ENCODE measurements at regions not wholly inside any gene's neighbourhood (a gene's known extent, or its start where the extent isn't known, plus 50 kb on each side); places are given as distances from the start of the nearest gene placed in this dataset.

DNA sequence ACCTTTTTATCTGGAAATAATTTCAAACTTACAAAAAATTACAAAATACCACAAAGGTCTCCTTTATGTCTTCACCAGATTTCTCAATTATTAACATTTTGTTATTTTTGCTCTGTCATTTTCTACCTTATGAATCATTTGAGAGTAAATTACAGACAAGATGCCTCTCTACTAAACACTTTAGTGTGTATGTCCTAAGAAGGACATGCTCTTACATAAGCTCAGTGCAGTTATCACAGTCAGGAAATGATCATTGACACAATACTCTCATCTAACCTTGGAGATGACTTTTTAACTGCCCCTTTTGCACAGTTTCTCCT lies 378.9 kb upstream of the RUNX1 start:
- TF ChIP-seq POLR2AphosphoS5 (IDR thresholded peaks at IDR 0.05; ENCODE audit: low read depth, low read length): no peak
- no peak for TF ChIP-seq POLR2A (IDR thresholded peaks at IDR 0.05; ENCODE audit: low read depth, low read length)

Measured in GM12892 (cell line).